ENCODE measurements at regions not wholly inside any gene's neighbourhood (a gene's known extent, or its start where the extent isn't known, plus 50 kb on each side); places are given as distances from the start of the nearest gene placed in this dataset.

- Histone ChIP-seq H3K4me1 (ENCODE audit: control insufficient read depth in 1 of 2, insufficient read depth in 2 of 2, low read length in 2 of 2) (peaks cover 33 to 40% of the 10 kb centered on the region in 2 donors), H3K9ac (ENCODE audit: insufficient read depth, low read length, poor library complexity, severe bottlenecking) (no peak overlapping the region), H2AFZ (ENCODE audit: insufficient read depth, low read depth, low read length, poor library complexity, severe bottlenecking) (no peak overlapping the region), H3K36me3 (replicated peaks in 1 of 2; ENCODE audit: control insufficient read depth in 1 of 2, insufficient read depth in 2 of 2, low read length in 2 of 2) (no peaks in the 10 kb centered on the region), H3K9me3 (replicated peaks in 1 of 2; ENCODE audit: control insufficient read depth in 1 of 2, insufficient read depth in 1 of 2, low read length in 2 of 2) (no peaks in the 10 kb centered on the region), H3K4me3 (replicated peaks in 1 of 3; ENCODE audit: low read depth in 2 of 3, low read length in 3 of 3) (no peak overlapping the region), H3K4me2 (replicated peaks; ENCODE audit: extremely low read depth, low read length, poor library complexity, severe bottlenecking) (no peak overlapping the region), H3K27ac (ENCODE audit: low read depth in 1 of 2, low read length in 2 of 2) (no peak overlapping the region), H3K27me3 (ENCODE audit: control insufficient read depth in 2 of 2, insufficient read depth in 2 of 2, low read length in 2 of 2) (no peaks in the 10 kb centered on the region), H3K79me2 (ENCODE audit: insufficient read depth, low read length) (no peaks in the 10 kb centered on the region), H4K20me1 (ENCODE audit: insufficient read depth, low read length) (no peaks in the 10 kb centered on the region)
- intact Hi-C loops (cut with micrococcal nuclease) = loop anchor here (10.0 kb wide), 2 partner anchors 53 to 137 kb away; no protein-coding TSS in a partner anchor
- Mint-ChIP-seq H3K9me3 (no peaks in the 10 kb centered on the region), H3K4me1 (peaks cover 41% of the 10 kb centered on the region), H3K4me3 (no peak overlapping the region), H3K27me3 (ENCODE audit: low read depth in 3 of 3) (peaks cover 0 to 3% (median 0%) of the 10 kb centered on the region in 3 donors), H3K27ac (peak overlapping the region in 1 of 7 donors; percentile 59), H3K36me3 (peaks cover 0 to 3% of the 10 kb centered on the region in 2 donors)
- no peak for DNase-seq
- TF ChIP-seq CTCF (IDR thresholded peaks at IDR 0.05) = no peak
- WGBS (ENCODE audit: insufficient coverage) = 100% methylated on average over 1 of the region's 2 CpGs
Measured at GRCh38 chr12:47352067-47352466, 272.3 kb upstream of the AMIGO2 start.

- Histone ChIP-seq H3K4me1 (ENCODE audit: control insufficient read depth in 1 of 2, insufficient read depth in 2 of 2, low read length in 2 of 2) (peaks cover 31 to 34% of the 10 kb centered on the region in 2 donors), H3K9ac (ENCODE audit: insufficient read depth, low read length, poor library complexity, severe bottlenecking) (no peak overlapping the region), H3K27ac (ENCODE audit: low read depth in 1 of 2, low read length in 2 of 2) (no peak overlapping the region), H3K4me2 (replicated peaks; ENCODE audit: extremely low read depth, low read length, poor library complexity, severe bottlenecking) (no peak overlapping the region), H4K20me1 (ENCODE audit: insufficient read depth, low read length) (no peaks in the 10 kb centered on the region), H3K9me3 (replicated peaks in 1 of 2; ENCODE audit: control insufficient read depth in 1 of 2, insufficient read depth in 1 of 2, low read length in 2 of 2) (no peaks in the 10 kb centered on the region), H3K36me3 (replicated peaks in 1 of 2; ENCODE audit: control insufficient read depth in 1 of 2, insufficient read depth in 2 of 2, low read length in 2 of 2) (no peaks in the 10 kb centered on the region), H3K79me2 (ENCODE audit: insufficient read depth, low read length) (no peaks in the 10 kb centered on the region), H3K4me3 (replicated peaks in 1 of 3; ENCODE audit: low read depth in 2 of 3, low read length in 3 of 3) (no peak overlapping the region), H3K27me3 (ENCODE audit: control insufficient read depth in 2 of 2, insufficient read depth in 2 of 2, low read length in 2 of 2) (no peaks in the 10 kb centered on the region), H2AFZ (ENCODE audit: insufficient read depth, low read depth, low read length, poor library complexity, severe bottlenecking) (no peak overlapping the region)
- WGBS (ENCODE audit: insufficient coverage) = no CpG with 5 or more reads among the region's 2 CpGs
- Mint-ChIP-seq H3K36me3 (peaks cover 0 to under 1% of the 10 kb centered on the region in 2 donors), H3K4me1 (peaks cover 40% of the 10 kb centered on the region), H3K4me3 (no peak overlapping the region), H3K27me3 (ENCODE audit: low read depth in 3 of 3) (peaks cover 0 to 3% (median 0%) of the 10 kb centered on the region in 3 donors), H3K27ac (no peak overlapping the region), H3K9me3 (no peaks in the 10 kb centered on the region)
- intact Hi-C loops (cut with micrococcal nuclease) = loop anchor here (10.0 kb wide), 2 partner anchors 53 to 137 kb away; no protein-coding TSS in a partner anchor
- no peak for DNase-seq
- no peak for TF ChIP-seq CTCF (IDR thresholded peaks at IDR 0.05)
Measured at GRCh38 chr12:47351526-47351925, 271.8 kb upstream of the AMIGO2 start.

All from CD14-positive monocyte (primary cell).